CD4-positive, alpha-beta memory T cell (primary cell): ENCODE measurements at regions not wholly inside any gene's neighbourhood (a gene's known extent, or its start where the extent isn't known, plus 50 kb on each side); places are given as distances from the start of the nearest gene placed in this dataset.

ENCODE experiments used
- CTCF ChIA-PET: fragments of 350-600 bp; sonication (Branson Sonifier 250); formaldehyde crosslinking; loops from one replicate; lab custom pipeline; 2021; ENCODE audit warnings: inconsistent platforms; ENCODE audit not compliant: partially characterized antibody; lab: Charles Lee
- POLR2A ChIA-PET: fragments of 350-600 bp; sonication (Branson Sonifier 250); formaldehyde crosslinking; loops from one replicate; lab custom pipeline; 2021; ENCODE audit not compliant: partially characterized antibody; lab: Charles Lee
- DNase-seq, 5 donors: peaks; one replicate each; pipeline versions ENCODE4 v3.0.0 to v3.0.0-alpha.2; 2020 to 2022; ENCODE audit warnings: mixed read lengths in 1 of 5
- H3K27ac ChIP-seq: one replicate; pipeline ENCODE4 v1.7.0; 2013; ENCODE audit warnings: low read depth, low read length
- H3K27me3 ChIP-seq: 2 replicates; pipeline ENCODE4 v1.7.0; 2013; ENCODE audit warnings: mild to moderate bottlenecking, low read length, moderate library complexity; ENCODE audit not compliant: insufficient read depth
- H3K36me3 ChIP-seq: 2 replicates; pipeline ENCODE4 v1.7.0; 2013; ENCODE audit warnings: mild to moderate bottlenecking, low read length, moderate library complexity; ENCODE audit not compliant: insufficient read depth
- H3K4me1 ChIP-seq: 2 replicates; pipeline ENCODE4 v1.7.0; 2013; ENCODE audit warnings: mild to moderate bottlenecking, low read length, moderate library complexity; ENCODE audit not compliant: insufficient read depth
- H3K4me3 ChIP-seq, 2 donors: one replicate each; pipeline ENCODE4 v1.7.0; 2013; ENCODE audit warnings: low read length in 2 of 2, mild to moderate bottlenecking in 1 of 2
- H3K9me3 ChIP-seq, 2 donors: one replicate each; pipeline ENCODE4 v1.7.0; 2013; ENCODE audit warnings: low read length in 2 of 2, control low read depth in 1 of 2; ENCODE audit not compliant: control insufficient read depth in 1 of 2
- H3K27ac Mint-ChIP-seq, 7 donors: one replicate each; pipeline ENCODE4 v1.8.0; 2020 to 2021; ENCODE audit warnings: mixed read lengths in 7 of 7, mild to moderate bottlenecking in 6 of 7, inconsistent platforms in 3 of 7, moderate library complexity in 3 of 7
- H3K27me3 Mint-ChIP-seq, 2 donors: one replicate each; pipeline ENCODE4 v1.8.0; 2020 to 2021; ENCODE audit warnings: mixed read lengths in 2 of 2
- H3K36me3 Mint-ChIP-seq, 2 donors: one replicate each; pipeline ENCODE4 v1.8.0; 2020 to 2021; ENCODE audit warnings: mixed read lengths in 2 of 2, inconsistent platforms in 1 of 2, mild to moderate bottlenecking in 1 of 2
- H3K4me1 Mint-ChIP-seq, 4 donors: one replicate each; pipeline ENCODE4 v1.8.0; 2020 to 2021; ENCODE audit warnings: mixed read lengths in 4 of 4, mild to moderate bottlenecking in 1 of 4
- H3K4me3 Mint-ChIP-seq, 8 donors: one replicate each; pipeline ENCODE4 v1.8.0; 2020 to 2021; ENCODE audit warnings: mixed read lengths in 8 of 8, mild to moderate bottlenecking in 7 of 8, moderate library complexity in 6 of 8, inconsistent platforms in 3 of 8
- H3K9me3 Mint-ChIP-seq, 8 donors: one replicate each; pipeline ENCODE4 v1.8.0; 2020 to 2021; ENCODE audit warnings: mixed read lengths in 8 of 8, mild to moderate bottlenecking in 5 of 8, inconsistent platforms in 3 of 8, moderate library complexity in 1 of 8
- intact Hi-C: fragments of 100-400 bp; cut with micrococcal nuclease; formaldehyde crosslinking; loops from one replicate; pipeline ENCODE4 v1.15.1; 2023

DNA sequence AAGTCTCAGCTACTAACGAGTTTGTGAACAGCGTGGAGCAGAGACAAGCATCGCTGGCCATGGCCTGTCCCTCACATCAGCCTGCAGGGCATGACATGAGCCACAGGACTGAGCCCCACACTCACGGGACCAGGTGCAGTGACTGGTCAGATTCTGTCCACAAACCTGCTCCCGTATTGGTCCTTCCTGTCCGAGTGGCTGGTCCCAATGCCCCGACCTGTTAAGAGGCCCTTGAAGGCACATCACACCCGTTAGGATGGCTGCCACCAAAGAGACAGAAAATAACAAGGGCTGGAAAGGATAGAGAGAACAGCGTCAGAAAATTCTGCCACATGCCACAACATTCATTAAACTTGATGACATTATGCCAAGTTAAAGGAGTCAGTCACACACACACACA, 403.2 kb upstream of the MYT1L start:
- H3K4me3 ChIP-seq: no peak overlapping the region
- intact Hi-C loops: no loop called here
- DNase-seq: no peak
- Mint-ChIP-seq H3K4me3 (no peak overlapping the region), H3K9me3 (peaks cover 0 to 1% (median 0%) of the 10 kb centered on the region in 8 donors), H3K36me3 (no peaks in the 10 kb centered on the region), H3K27ac (no peak overlapping the region), H3K27me3 (peaks cover 0 to 2% of the 10 kb centered on the region in 2 donors), H3K4me1 (no peaks in the 10 kb centered on the region)
- H3K27me3 ChIP-seq: no peaks in the 10 kb centered on the region
- H3K4me1 ChIP-seq: no peaks in the 10 kb centered on the region
- H3K36me3 ChIP-seq: no peaks in the 10 kb centered on the region
- no peaks in the 10 kb centered on the region for H3K9me3 ChIP-seq
- CTCF ChIA-PET: no interaction called here
- no peak overlapping the region for H3K27ac ChIP-seq
- POLR2A ChIA-PET: no interaction called here

DNA sequence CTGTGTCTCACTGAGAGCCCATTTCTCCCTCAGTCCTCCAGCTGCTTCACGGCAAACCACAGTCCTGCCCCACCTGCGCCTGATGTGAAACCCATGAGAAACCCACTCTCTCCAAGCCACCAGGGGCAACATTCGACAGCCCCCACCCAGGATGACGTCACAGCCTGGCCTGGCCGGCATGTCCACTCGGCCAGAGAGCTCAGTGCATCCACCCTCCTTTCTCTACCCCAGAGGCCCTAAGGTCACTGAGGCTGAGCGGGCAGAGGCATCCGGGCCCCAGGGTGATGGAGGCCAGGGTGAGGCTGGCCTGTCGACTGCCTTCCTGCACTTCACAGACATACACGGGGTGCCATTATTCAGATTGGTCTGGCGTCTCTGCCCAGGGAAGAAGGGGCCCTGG, 402.7 kb upstream of the MYT1L start:
- H3K4me3 ChIP-seq: no peak overlapping the region
- Mint-ChIP-seq H3K27me3 (peaks cover 0 to 2% of the 10 kb centered on the region in 2 donors), H3K27ac (no peak overlapping the region), H3K4me3 (no peak overlapping the region), H3K4me1 (no peaks in the 10 kb centered on the region), H3K36me3 (no peaks in the 10 kb centered on the region), H3K9me3 (peaks cover 0 to 1% (median 0%) of the 10 kb centered on the region in 8 donors)
- no peak for DNase-seq
- H3K4me1 ChIP-seq: no peaks in the 10 kb centered on the region
- intact Hi-C loops: no loop called here
- no peaks in the 10 kb centered on the region for H3K9me3 ChIP-seq
- no peak overlapping the region for H3K27ac ChIP-seq
- no peaks in the 10 kb centered on the region for H3K36me3 ChIP-seq
- CTCF ChIA-PET: no interaction called here
- POLR2A ChIA-PET: no interaction called here
- H3K27me3 ChIP-seq: no peaks in the 10 kb centered on the region

- ChIA-PET CTCF (no interaction called here), POLR2A (no interaction called here)
- Mint-ChIP-seq H3K4me1 (no peaks in the 10 kb centered on the region), H3K27ac (no peak overlapping the region), H3K4me3 (no peak overlapping the region), H3K36me3 (no peaks in the 10 kb centered on the region), H3K9me3 (peaks cover 0 to 1% (median 0%) of the 10 kb centered on the region in 8 donors), H3K27me3 (peaks cover 4 to 6% of the 10 kb centered on the region in 2 donors)
- H3K27me3 ChIP-seq: no peaks in the 10 kb centered on the region
- DNase-seq: no peak
- H3K4me1 ChIP-seq: no peaks in the 10 kb centered on the region
- no peak overlapping the region for H3K27ac ChIP-seq
- no peaks in the 10 kb centered on the region for H3K9me3 ChIP-seq
- no peaks in the 10 kb centered on the region for H3K36me3 ChIP-seq
- H3K4me3 ChIP-seq: no peak overlapping the region
- intact Hi-C loops: no loop called here
Measured at GRCh38 chr2:2732331-2733119, 401.4 kb upstream of the MYT1L start.

GRCh38 chr2:2731816-2732284, 400.8 kb upstream of the MYT1L start:
- Mint-ChIP-seq H3K27me3 (peaks cover 4 to 6% of the 10 kb centered on the region in 2 donors), H3K36me3 (no peaks in the 10 kb centered on the region), H3K9me3 (peaks cover 0 to 1% (median 0%) of the 10 kb centered on the region in 8 donors), H3K4me3 (no peak overlapping the region), H3K27ac (no peak overlapping the region), H3K4me1 (no peaks in the 10 kb centered on the region)
- H3K4me1 ChIP-seq: no peaks in the 10 kb centered on the region
- ChIA-PET CTCF (no interaction called here), POLR2A (no interaction called here)
- no peak overlapping the region for H3K27ac ChIP-seq
- H3K9me3 ChIP-seq: no peaks in the 10 kb centered on the region
- no peaks in the 10 kb centered on the region for H3K36me3 ChIP-seq
- intact Hi-C loops: no loop called here
- no peak overlapping the region for H3K4me3 ChIP-seq
- no peaks in the 10 kb centered on the region for H3K27me3 ChIP-seq
- DNase-seq: no peak

- Histone ChIP-seq H3K4me1 (no peaks in the 10 kb centered on the region), H3K27ac (no peak overlapping the region), H3K9me3 (no peaks in the 10 kb centered on the region), H3K27me3 (no peaks in the 10 kb centered on the region), H3K36me3 (no peaks in the 10 kb centered on the region), H3K4me3 (no peak overlapping the region)
- H3K9me3 Mint-ChIP-seq: peaks cover 0 to 3% (median 0%) of the 10 kb centered on the region in 8 donors
- no peaks in the 10 kb centered on the region for H3K4me1 Mint-ChIP-seq
- ChIA-PET POLR2A (no interaction called here), CTCF (no interaction called here)
- no peak overlapping the region for H3K4me3 Mint-ChIP-seq
- no peak for DNase-seq
- H3K36me3 Mint-ChIP-seq: no peaks in the 10 kb centered on the region
- peaks cover 4 to 6% of the 10 kb centered on the region in 2 donors for H3K27me3 Mint-ChIP-seq
- H3K27ac Mint-ChIP-seq: no peak overlapping the region
- intact Hi-C loops: no loop called here
Measured at GRCh38 chr2:2731101-2731815, 400.2 kb upstream of the MYT1L start.

- H3K4me3 ChIP-seq: no peak overlapping the region
- Mint-ChIP-seq H3K9me3 (peaks cover 0 to 3% (median 0%) of the 10 kb centered on the region in 8 donors), H3K4me1 (no peaks in the 10 kb centered on the region), H3K4me3 (no peak overlapping the region), H3K27me3 (peaks cover 4 to 6% of the 10 kb centered on the region in 2 donors), H3K36me3 (no peaks in the 10 kb centered on the region), H3K27ac (no peak overlapping the region)
- no peaks in the 10 kb centered on the region for H3K4me1 ChIP-seq
- H3K9me3 ChIP-seq: no peaks in the 10 kb centered on the region
- H3K36me3 ChIP-seq: no peaks in the 10 kb centered on the region
- DNase-seq: no peak
- POLR2A ChIA-PET: no interaction called here
- intact Hi-C loops: no loop called here
- CTCF ChIA-PET: no interaction called here
- no peak overlapping the region for H3K27ac ChIP-seq
- no peaks in the 10 kb centered on the region for H3K27me3 ChIP-seq
Measured at GRCh38 chr2:2730301-2730833, 399.3 kb upstream of the MYT1L start.

GRCh38 chr2:2729246-2729645, 398.2 kb upstream of the MYT1L start:
- ChIA-PET CTCF (no interaction called here), POLR2A (no interaction called here)
- no peaks in the 10 kb centered on the region for H3K9me3 ChIP-seq
- H3K36me3 ChIP-seq: no peaks in the 10 kb centered on the region
- Mint-ChIP-seq H3K4me1 (no peaks in the 10 kb centered on the region), H3K36me3 (no peaks in the 10 kb centered on the region), H3K27ac (no peak overlapping the region), H3K27me3 (peaks cover 3 to 4% of the 10 kb centered on the region in 2 donors), H3K4me3 (no peak overlapping the region), H3K9me3 (peaks cover 0 to 2% (median 0%) of the 10 kb centered on the region in 8 donors)
- no peak overlapping the region for H3K4me3 ChIP-seq
- H3K4me1 ChIP-seq: no peaks in the 10 kb centered on the region
- no peak overlapping the region for H3K27ac ChIP-seq
- H3K27me3 ChIP-seq: no peaks in the 10 kb centered on the region
- intact Hi-C loops: no loop called here
- DNase-seq: no peak
